ENCODE measurements at regions not wholly inside any gene's neighbourhood (a gene's known extent, or its start where the extent isn't known, plus 50 kb on each side); places are given as distances from the start of the nearest gene placed in this dataset.

DNA sequence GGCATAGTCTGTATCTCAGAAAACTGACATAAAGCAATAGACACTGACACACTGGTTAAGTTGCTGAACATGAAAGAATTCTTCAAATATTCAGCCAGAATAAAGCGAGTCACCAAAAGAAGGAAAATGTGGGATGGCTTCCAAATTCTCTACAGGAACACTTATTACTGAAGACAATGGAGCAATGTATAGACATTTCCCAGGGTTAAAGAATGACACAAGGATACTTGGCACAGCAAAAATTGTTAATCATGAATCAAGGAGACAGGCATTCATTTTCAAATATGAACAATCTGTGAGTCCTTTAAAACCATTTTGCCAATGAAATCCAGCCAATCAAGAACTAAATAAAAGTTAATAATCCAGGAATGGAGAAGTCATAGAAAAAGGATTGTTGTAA is 92.5 kb downstream of the MTX3 start:
- no peaks in the 10 kb centered on the region for H3K4me1 ChIP-seq
- no peak overlapping the region for H3K4me3 ChIP-seq (replicated peaks in 1 of 3)
- TF ChIP-seq, protein P1, sequence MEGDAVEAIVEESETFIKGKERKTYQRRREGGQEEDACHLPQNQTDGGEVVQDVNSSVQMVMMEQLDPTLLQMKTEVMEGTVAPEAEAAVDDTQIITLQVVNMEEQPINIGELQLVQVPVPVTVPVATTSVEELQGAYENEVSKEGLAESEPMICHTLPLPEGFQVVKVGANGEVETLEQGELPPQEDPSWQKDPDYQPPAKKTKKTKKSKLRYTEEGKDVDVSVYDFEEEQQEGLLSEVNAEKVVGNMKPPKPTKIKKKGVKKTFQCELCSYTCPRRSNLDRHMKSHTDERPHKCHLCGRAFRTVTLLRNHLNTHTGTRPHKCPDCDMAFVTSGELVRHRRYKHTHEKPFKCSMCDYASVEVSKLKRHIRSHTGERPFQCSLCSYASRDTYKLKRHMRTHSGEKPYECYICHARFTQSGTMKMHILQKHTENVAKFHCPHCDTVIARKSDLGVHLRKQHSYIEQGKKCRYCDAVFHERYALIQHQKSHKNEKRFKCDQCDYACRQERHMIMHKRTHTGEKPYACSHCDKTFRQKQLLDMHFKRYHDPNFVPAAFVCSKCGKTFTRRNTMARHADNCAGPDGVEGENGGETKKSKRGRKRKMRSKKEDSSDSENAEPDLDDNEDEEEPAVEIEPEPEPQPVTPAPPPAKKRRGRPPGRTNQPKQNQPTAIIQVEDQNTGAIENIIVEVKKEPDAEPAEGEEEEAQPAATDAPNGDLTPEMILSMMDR (IDR thresholded peaks at IDR 0.05): no peak
- WGBS, 2 donors: 61 to 64% methylated on average over 1 of the region's 1 CpG
- H3K27me3 ChIP-seq: no peaks in the 10 kb centered on the region
- intact Hi-C loops (cut with DNase I): no loop called here
- H3K27ac ChIP-seq: no peak overlapping the region
- no peaks in the 10 kb centered on the region for H3K9me3 ChIP-seq
- H3K36me3 ChIP-seq: no peaks in the 10 kb centered on the region
- no peak for DNase-seq

DNA sequence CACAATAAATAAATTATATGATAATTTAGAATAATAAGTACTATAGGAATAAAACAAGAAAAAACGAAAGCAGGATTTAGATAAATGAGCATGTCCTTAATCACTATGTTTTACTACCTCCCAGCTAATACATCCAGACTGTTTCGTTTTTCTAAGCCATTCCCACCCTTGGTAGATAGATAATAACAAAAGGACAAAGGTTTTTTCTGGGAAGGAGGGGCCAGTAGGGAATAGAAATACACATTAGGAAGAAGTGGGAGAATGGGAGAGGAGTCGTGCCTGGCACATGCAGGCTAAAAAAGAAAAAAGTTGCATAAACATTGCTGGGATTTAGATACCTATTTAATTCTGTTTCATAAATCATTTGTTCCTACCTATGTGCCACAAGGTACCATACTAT is 97.1 kb downstream of the MTX3 start:
- 54 to 62% methylated on average over 3 of the region's 3 CpGs for WGBS, 2 donors
- Histone ChIP-seq H3K27ac (no peak overlapping the region), H3K4me1 (no peaks in the 10 kb centered on the region), H3K4me3 (replicated peaks in 1 of 3) (no peak overlapping the region), H3K27me3 (no peaks in the 10 kb centered on the region), H3K36me3 (no peaks in the 10 kb centered on the region), H3K9me3 (no peaks in the 10 kb centered on the region)
- intact Hi-C loops (cut with DNase I): no loop called here
- TF ChIP-seq POLR2A (IDR thresholded peaks at IDR 0.05): no peak
- TF ChIP-seq, protein P1 (IDR thresholded peaks at IDR 0.05): no peak
- DNase-seq: no peak

DNA sequence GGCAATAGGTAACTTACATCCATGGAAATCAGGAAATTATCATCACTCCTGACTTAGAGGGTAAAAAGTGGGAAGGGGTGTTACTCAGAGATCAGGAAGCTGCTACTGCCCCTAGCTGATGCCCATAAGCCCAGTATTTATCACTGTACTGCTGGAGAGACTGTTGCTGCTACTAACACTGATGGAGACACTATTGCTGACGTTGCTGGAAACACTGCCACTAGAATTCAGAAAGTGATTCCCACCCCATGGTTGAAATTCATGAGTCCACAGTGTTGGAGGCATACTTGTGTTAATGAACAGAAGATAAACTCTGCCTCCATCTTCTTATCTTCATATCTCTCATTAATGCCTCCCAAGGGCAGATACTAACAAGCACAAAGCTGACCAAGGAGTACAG is 97.6 kb downstream of the MTX3 start:
- Histone ChIP-seq H3K4me3 (replicated peaks in 1 of 3) (no peak overlapping the region), H3K9me3 (no peaks in the 10 kb centered on the region), H3K27ac (no peak overlapping the region), H3K36me3 (no peaks in the 10 kb centered on the region), H3K27me3 (no peaks in the 10 kb centered on the region), H3K4me1 (no peaks in the 10 kb centered on the region)
- intact Hi-C loops (cut with DNase I): no loop called here
- TF ChIP-seq POLR2A (IDR thresholded peaks at IDR 0.05): no peak
- TF ChIP-seq, protein P1 (IDR thresholded peaks at IDR 0.05): no peak
- DNase-seq: no peak
- 56 to 79% methylated on average over 1 of the region's 1 CpG for WGBS, 2 donors

DNA sequence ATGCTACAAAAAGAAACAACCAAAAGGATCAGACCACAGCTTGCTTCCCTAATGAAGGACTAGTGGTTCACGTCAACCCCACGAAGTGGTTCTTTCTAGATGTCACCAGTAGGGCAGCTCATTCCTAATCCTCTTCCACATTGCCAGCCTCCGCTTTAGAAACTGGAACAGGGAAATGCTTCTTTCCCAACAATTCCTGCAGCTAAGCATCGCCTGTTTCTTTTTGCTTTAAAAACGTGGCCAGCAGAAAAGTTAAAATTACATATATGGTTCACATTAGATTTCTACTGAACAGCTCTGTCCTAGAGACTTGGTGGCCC is 100.2 kb downstream of the MTX3 start:
- Histone ChIP-seq H3K4me1 (no peaks in the 10 kb centered on the region), H3K9me3 (no peaks in the 10 kb centered on the region), H3K36me3 (no peaks in the 10 kb centered on the region), H3K27me3 (no peaks in the 10 kb centered on the region), H3K27ac (no peak overlapping the region), H3K4me3 (replicated peaks in 1 of 3) (no peak overlapping the region)
- DNase-seq: no peak
- TF ChIP-seq, protein P1 (IDR thresholded peaks at IDR 0.05): no peak
- intact Hi-C loops (cut with DNase I): no loop called here
- 86 to 91% methylated on average over 5 of the region's 5 CpGs for WGBS, 2 donors

DNA sequence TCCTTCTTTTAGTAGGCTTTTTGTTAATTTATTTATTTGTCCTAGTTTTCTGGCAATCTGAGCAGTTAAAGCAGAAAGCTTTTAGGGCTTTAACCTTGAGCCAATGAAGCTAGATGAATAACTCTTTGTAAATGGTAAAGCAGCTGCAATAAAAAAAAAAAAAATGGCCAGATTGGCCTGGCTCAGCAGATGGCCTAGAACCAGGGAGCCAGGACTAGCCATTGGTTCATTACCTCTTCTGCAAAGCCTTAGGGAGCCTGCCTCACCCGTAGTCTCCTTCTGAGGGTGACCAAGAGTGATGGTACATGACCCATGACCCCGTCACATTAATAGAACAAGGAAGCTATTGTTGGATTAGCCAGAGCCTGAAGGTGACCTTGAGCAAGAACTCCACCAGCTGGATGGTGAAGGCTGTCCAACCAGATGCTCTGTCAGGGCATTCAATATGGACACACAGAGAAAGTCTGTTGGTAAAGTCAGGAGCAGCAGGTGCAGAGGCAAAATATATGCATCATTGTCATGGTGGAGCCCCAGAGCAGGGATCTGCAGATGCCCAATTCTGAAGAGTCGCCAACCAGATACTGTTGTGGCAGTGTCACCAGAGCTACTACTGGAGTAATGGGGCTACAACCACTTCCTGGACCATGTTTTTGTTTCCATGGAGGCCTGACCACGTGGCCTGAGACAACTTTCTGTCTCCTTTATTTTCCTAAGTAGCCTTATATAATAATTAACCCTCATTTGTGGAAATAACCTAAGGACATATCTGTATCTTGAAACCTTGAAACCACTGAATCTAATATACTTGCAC is 100.7 kb downstream of the MTX3 start:
- DNase-seq: no peak
- 74 to 78% methylated on average over 4 of the region's 4 CpGs for WGBS, 2 donors
- TF ChIP-seq POLR2A (IDR thresholded peaks at IDR 0.05): no peak
- TF ChIP-seq, protein P1 (IDR thresholded peaks at IDR 0.05): no peak
- H3K36me3 ChIP-seq: no peaks in the 10 kb centered on the region
- H3K4me1 ChIP-seq: no peaks in the 10 kb centered on the region
- intact Hi-C loops (cut with DNase I): no loop called here
- no peak overlapping the region for H3K4me3 ChIP-seq (replicated peaks in 1 of 3)
- no peaks in the 10 kb centered on the region for H3K27me3 ChIP-seq
- H3K9me3 ChIP-seq: no peaks in the 10 kb centered on the region
- H3K27ac ChIP-seq: no peak overlapping the region

All from thyroid gland (tissue), 4 donors.